ENCODE measurements at regions not wholly inside any gene's neighbourhood (a gene's known extent, or its start where the extent isn't known, plus 50 kb on each side); places are given as distances from the start of the nearest gene placed in this dataset.

DNA sequence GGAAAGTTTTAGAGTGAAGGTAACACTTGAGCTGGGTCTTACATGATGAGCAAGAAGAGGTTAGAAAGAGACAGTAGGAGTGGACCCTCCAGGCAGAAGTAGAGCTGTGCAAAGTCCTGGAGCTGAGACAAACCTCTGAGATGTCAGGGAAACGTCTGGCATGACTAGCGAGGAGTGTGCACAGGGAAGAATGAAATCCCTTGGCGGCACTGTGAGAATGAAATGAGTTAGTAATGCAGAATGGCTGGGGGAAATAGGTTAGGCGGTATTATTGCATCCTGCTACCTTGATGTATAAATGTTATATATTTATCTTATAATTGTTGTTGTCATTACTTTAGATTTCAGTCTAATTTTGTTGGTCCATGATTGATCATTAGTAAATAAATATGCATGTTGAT is 457.9 kb upstream of the CCL2 start:
- DNase-seq: no peak
- TF ChIP-seq CTCF (IDR thresholded peaks at IDR 0.05) (no peak), POLR2A (IDR thresholded peaks at IDR 0.05) (no peak)
- intact Hi-C loops (cut with DNase I; ENCODE audit: low total_unique reads): no loop called here
- H3K36me3 ChIP-seq (ENCODE audit: low read depth, missing control alignments): no peaks in the 10 kb centered on the region
- H3K27me3 ChIP-seq: no peaks in the 10 kb centered on the region
- no peaks in the 10 kb centered on the region for H3K4me1 ChIP-seq
- H3K27ac ChIP-seq: no peak overlapping the region
- H3K9me3 ChIP-seq: no peaks in the 10 kb centered on the region
- no peak overlapping the region for H3K4me3 ChIP-seq
- WGBS, 2 donors: 75 to 85% methylated on average over 4 of the region's 4 CpGs

DNA sequence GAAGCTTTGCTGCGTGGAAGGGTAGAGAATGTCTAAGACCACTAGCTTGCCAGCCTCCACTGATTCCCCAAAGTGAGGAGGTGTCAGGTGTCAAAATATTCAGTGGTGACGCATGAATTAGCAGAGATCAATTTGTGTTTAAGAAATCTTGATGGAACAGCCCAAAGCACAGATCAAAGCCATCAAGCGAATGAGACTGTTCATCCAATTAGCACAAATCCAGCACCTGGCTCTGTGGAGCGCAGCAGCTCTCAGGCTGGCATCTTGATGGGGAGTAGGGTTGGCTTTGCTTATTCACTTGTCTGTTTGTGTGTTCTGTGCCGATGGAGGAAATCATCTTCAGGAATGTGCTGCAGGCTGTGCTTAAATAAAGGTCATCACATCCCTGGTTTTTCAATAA is 456.8 kb upstream of the CCL2 start:
- WGBS, 2 donors: 82 to 85% methylated on average over 5 of the region's 5 CpGs
- no peak for TF ChIP-seq CTCF (IDR thresholded peaks at IDR 0.05)
- TF ChIP-seq POLR2A (IDR thresholded peaks at IDR 0.05): no peak
- Histone ChIP-seq H3K27ac (no peak overlapping the region), H3K9me3 (no peaks in the 10 kb centered on the region), H3K4me3 (no peak overlapping the region), H3K36me3 (ENCODE audit: low read depth, missing control alignments) (no peaks in the 10 kb centered on the region), H3K4me1 (no peaks in the 10 kb centered on the region), H3K27me3 (no peaks in the 10 kb centered on the region)
- DNase-seq: no peak
- intact Hi-C loops (cut with DNase I; ENCODE audit: low total_unique reads): no loop called here

DNA sequence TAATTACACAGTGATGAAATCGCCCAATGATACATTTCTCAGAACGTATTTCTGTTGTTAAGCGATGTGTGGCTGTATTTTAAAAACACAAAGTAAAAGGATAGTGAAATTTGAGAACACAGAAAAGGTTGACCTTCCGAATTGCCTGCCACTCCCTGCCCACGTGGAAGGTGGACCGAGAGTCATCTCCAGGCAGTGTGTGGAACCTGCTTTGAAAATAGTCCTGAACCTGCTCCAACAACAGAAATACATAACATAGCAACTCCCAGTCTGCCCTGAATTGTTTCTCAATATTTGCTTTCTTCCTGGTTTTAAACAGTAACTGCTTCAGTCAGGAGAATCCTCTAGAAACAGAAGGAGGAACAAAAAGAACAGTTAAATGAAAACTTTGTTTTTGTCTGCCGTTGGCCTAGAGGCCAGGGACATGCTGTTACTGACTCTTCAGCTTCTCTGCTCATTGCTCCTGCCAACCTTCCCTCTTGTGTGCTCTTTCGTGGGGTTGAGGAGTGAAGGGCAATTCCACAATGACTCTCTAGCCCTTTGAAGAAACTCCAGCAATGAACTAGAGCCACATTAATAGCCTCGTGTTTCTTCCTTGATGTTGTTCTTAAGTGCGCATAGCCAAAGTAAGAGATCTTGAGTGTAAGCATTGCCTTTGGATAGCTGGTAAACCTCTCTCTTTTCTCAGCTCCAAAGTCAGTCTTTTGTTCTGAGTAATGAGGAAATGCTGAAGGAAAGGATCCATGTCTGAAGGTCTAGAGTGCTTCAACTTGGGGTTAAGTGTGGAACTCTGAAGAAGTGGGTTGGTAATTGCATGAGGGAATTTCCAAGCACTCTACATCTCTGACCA is 452.5 kb upstream of the CCL2 start:
- no peak overlapping the region for H3K4me3 ChIP-seq
- H3K9me3 ChIP-seq: no peaks in the 10 kb centered on the region
- H3K27ac ChIP-seq: no peak overlapping the region
- no peak for TF ChIP-seq POLR2A (IDR thresholded peaks at IDR 0.05)
- no peak for TF ChIP-seq CTCF (IDR thresholded peaks at IDR 0.05)
- no peaks in the 10 kb centered on the region for H3K27me3 ChIP-seq
- intact Hi-C loops (cut with DNase I; ENCODE audit: low total_unique reads): no loop called here
- H3K36me3 ChIP-seq (ENCODE audit: low read depth, missing control alignments): no peaks in the 10 kb centered on the region
- DNase-seq: no peak
- WGBS, 2 donors: 50 to 62% methylated on average over 10 of the region's 10 CpGs
- H3K4me1 ChIP-seq: no peaks in the 10 kb centered on the region

DNA sequence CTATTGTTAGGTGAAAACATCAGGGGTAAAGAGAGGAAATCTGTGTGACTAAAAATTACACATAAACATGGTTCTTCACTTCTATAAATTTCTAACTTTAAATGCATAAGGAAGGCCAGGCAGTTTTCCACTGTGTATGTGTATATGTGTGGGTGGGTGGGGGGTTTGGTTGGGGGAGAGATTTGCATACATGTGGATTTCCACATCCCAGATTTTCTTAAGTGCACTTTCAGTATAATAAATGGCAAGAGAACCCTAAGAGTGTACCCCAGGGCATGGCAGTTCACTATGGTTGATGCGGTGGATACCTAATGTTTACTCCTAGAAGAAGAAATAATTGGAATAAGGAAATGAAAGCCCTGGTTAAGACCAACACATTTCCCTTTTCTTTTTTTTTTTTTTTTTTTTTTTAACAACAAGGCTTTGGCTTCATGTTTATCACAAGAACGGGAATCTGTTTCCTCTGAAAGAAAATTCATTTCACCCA is 451.8 kb upstream of the CCL2 start:
- Histone ChIP-seq H3K4me1 (no peaks in the 10 kb centered on the region), H3K4me3 (no peak overlapping the region), H3K9me3 (no peaks in the 10 kb centered on the region), H3K27me3 (no peaks in the 10 kb centered on the region), H3K36me3 (ENCODE audit: low read depth, missing control alignments) (no peaks in the 10 kb centered on the region), H3K27ac (no peak overlapping the region)
- no peak for DNase-seq
- 53 to 68% methylated on average over 2 of the region's 2 CpGs for whole genome bisulfite sequencing, 2 donors
- TF ChIP-seq CTCF (IDR thresholded peaks at IDR 0.05) (no peak), POLR2A (IDR thresholded peaks at IDR 0.05) (no peak)
- intact Hi-C loops (cut with DNase I; ENCODE audit: low total_unique reads): no loop called here

GRCh38 chr17:33803686-33804085 is 451.4 kb upstream of the CCL2 start:
- H3K27ac ChIP-seq: no peak overlapping the region
- intact Hi-C loops (cut with DNase I; ENCODE audit: low total_unique reads): no loop called here
- H3K4me3 ChIP-seq: no peak overlapping the region
- no peaks in the 10 kb centered on the region for H3K4me1 ChIP-seq
- no peak for TF ChIP-seq POLR2A (IDR thresholded peaks at IDR 0.05)
- no peak for TF ChIP-seq CTCF (IDR thresholded peaks at IDR 0.05)
- no peak for DNase-seq
- WGBS, 2 donors: 37 to 40% methylated on average over 2 of the region's 2 CpGs
- H3K27me3 ChIP-seq: no peaks in the 10 kb centered on the region
- H3K9me3 ChIP-seq: no peaks in the 10 kb centered on the region
- H3K36me3 ChIP-seq (ENCODE audit: low read depth, missing control alignments): no peaks in the 10 kb centered on the region

Data from testis (tissue), 2 donors.